ENCODE measurements at regions not wholly inside any gene's neighbourhood (a gene's known extent, or its start where the extent isn't known, plus 50 kb on each side); places are given as distances from the start of the nearest gene placed in this dataset.

DNA sequence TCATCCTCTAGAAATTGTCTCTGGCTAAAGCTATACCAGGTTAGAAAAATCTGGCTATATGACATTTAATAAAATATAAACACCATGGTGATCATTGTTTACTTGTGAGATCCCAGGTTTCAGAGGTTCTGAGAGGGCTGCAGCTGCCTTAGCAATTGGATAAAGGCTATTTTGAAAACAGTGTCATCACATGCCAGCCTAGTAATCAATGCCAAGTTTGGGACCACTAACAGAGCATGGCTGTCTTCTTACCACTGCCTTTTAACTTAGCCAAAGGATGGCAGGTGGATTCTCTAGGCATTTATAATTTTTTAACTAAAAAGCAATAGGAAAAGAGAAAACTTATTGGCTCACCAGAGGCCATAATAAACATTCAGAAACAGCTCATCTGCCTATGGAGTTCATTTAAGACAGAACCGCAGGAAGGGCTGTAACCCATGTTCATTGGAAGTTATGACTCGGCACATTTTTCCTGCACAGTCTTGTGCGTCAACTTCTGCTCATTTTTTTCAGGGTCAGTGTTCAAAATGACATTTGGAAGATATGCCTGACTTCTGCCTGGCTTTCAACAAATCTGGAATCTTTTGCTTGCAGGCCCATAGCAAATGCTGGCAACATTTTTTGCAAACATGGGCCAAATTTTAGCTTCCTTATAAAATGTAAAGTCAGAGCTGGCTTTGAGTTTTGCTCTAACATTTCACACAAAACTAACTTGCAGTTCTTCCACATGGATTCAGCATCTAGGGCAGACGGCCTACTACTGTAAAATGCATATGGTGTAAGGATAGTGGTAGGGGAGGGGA, 476.0 kb upstream of the TBL1XR1 start:
- TF ChIP-seq EZH2 (IDR thresholded peaks at IDR 0.05; ENCODE audit: borderline replicate concordance, low read depth, low read length, severe bottlenecking) (no peak), POLR2A (IDR thresholded peaks at IDR 0.05; ENCODE audit: low read depth, low read length) (no peak), MYC (IDR thresholded peaks at IDR 0.05; ENCODE audit: low read depth, low read length) (no peak)
- TF ChIP-seq, protein P1, sequence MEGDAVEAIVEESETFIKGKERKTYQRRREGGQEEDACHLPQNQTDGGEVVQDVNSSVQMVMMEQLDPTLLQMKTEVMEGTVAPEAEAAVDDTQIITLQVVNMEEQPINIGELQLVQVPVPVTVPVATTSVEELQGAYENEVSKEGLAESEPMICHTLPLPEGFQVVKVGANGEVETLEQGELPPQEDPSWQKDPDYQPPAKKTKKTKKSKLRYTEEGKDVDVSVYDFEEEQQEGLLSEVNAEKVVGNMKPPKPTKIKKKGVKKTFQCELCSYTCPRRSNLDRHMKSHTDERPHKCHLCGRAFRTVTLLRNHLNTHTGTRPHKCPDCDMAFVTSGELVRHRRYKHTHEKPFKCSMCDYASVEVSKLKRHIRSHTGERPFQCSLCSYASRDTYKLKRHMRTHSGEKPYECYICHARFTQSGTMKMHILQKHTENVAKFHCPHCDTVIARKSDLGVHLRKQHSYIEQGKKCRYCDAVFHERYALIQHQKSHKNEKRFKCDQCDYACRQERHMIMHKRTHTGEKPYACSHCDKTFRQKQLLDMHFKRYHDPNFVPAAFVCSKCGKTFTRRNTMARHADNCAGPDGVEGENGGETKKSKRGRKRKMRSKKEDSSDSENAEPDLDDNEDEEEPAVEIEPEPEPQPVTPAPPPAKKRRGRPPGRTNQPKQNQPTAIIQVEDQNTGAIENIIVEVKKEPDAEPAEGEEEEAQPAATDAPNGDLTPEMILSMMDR (IDR thresholded peaks at IDR 0.05; ENCODE audit: extremely low read depth in 1 of 2, insufficient read depth in 1 of 2, low read depth in 1 of 2, low read length in 2 of 2) = no peak
